MCF 10A (cell line): ENCODE measurements at regions not wholly inside any gene's neighbourhood (a gene's known extent, or its start where the extent isn't known, plus 50 kb on each side); places are given as distances from the start of the nearest gene placed in this dataset.
A peak's percentile ranks its signal among the peaks of the same experiment; 100 is the strongest.

Experiments
- BruUV-seq: library from RNA; stranded (reverse); fragments of 400-500 nt; replicated peaks from 2 replicates; lab custom pipeline; 2021; lab: Mats Ljungman, UMichigan
- CTCF ChIA-PET: fragments of 300-600 bp; sonication (Branson Sonifier 250); formaldehyde crosslinking; extraction: SDS; loops from one replicate; lab custom pipeline; 2021; ENCODE audit warnings: antibody characterized with exemption, inconsistent platforms; lab: Yijun Ruan, JAX
- POLR2A ChIA-PET: fragments of 300-600, 350-650 bp; sonication (Branson Sonifier 250); formaldehyde crosslinking; extraction: SDS; loops from one replicate; lab custom pipeline; 2020; ENCODE audit warnings: antibody characterized with exemption, inconsistent platforms; lab: Yijun Ruan, JAX
- DNase-seq: peaks from one replicate; pipeline ENCODE4 v3.0.0-alpha.2; 2018; ENCODE audit not compliant: unreplicated experiment
- H3K27ac Mint-ChIP-seq: one replicate; pipeline ENCODE4 v1.8.0; 2022; ENCODE audit warnings: mild to moderate bottlenecking, low read depth, mixed read lengths; ENCODE audit not compliant: unreplicated experiment
- H3K27me3 Mint-ChIP-seq: one replicate; pipeline ENCODE4 v1.8.0; 2022; ENCODE audit warnings: mixed read lengths; ENCODE audit not compliant: insufficient read depth, unreplicated experiment
- H3K36me3 Mint-ChIP-seq: one replicate; pipeline ENCODE4 v1.8.0; 2022; ENCODE audit warnings: mild to moderate bottlenecking, moderate library complexity, mixed read lengths; ENCODE audit not compliant: insufficient read depth, unreplicated experiment
- H3K4me1 Mint-ChIP-seq: one replicate; pipeline ENCODE4 v1.8.0; 2022; ENCODE audit warnings: mixed read lengths; ENCODE audit not compliant: insufficient read depth, unreplicated experiment
- H3K4me3 Mint-ChIP-seq: one replicate; pipeline ENCODE4 v1.8.0; 2022; ENCODE audit warnings: mild to moderate bottlenecking, moderate library complexity, mixed read lengths; ENCODE audit not compliant: unreplicated experiment
- H3K9me3 Mint-ChIP-seq: one replicate; pipeline ENCODE4 v1.8.0; 2022; ENCODE audit warnings: mixed read lengths; ENCODE audit not compliant: unreplicated experiment
- CTCF ChIP-seq: fragments of 200-600 bp; IDR thresholded peaks from one replicate; pipeline ENCODE4 v1.8.0; 2022; ENCODE audit warnings: antibody characterized with exemption, mild to moderate bottlenecking; ENCODE audit not compliant: unreplicated experiment
- intact Hi-C: fragments of 100-400 bp; cut with micrococcal nuclease; formaldehyde crosslinking; loops from 2 replicates; pipeline ENCODE4 v1.14.1; 2022

GRCh38 chr9:86722706-86723075, 224.6 kb downstream of the GAS1 start:
- TF ChIP-seq CTCF: no peak
- no peak for DNase-seq
- CTCF ChIA-PET: interaction anchor here (0.8 kb wide), 1 partner anchor 12 kb away, joined by 3 read pairs; no protein-coding TSS in a partner anchor
- no peak overlapping the region for H3K4me3 Mint-ChIP-seq
- POLR2A ChIA-PET: interaction anchor here (2.3 kb wide), 1 partner anchor 9 kb away, joined by 7 read pairs; no protein-coding TSS in a partner anchor
- no peaks in the 10 kb centered on the region for H3K27me3 Mint-ChIP-seq
- intact Hi-C loops: no loop called here
- peaks cover 11% of the 10 kb centered on the region for H3K4me1 Mint-ChIP-seq
- no peaks in the 10 kb centered on the region for H3K36me3 Mint-ChIP-seq
- H3K9me3 Mint-ChIP-seq: no peaks in the 10 kb centered on the region
- BruUV-seq: no TSS peak
- peak overlapping the region; percentile 63 for H3K27ac Mint-ChIP-seq

- no peaks in the 10 kb centered on the region for H3K27me3 Mint-ChIP-seq
- no peaks in the 10 kb centered on the region for H3K9me3 Mint-ChIP-seq
- TF ChIP-seq CTCF: no peak
- DNase-seq: peak; percentile 77
- no TSS peak for BruUV-seq
- H3K36me3 Mint-ChIP-seq: no peaks in the 10 kb centered on the region
- peak overlapping the region; percentile 63 for H3K27ac Mint-ChIP-seq
- H3K4me1 Mint-ChIP-seq: peaks cover 11% of the 10 kb centered on the region
- intact Hi-C loops: no loop called here
- no peak overlapping the region for H3K4me3 Mint-ChIP-seq
- ChIA-PET POLR2A (interaction anchor here (0.6 to 2.3 kb wide), 3 partner anchors 9 to 601 kb away, joined by 3 to 7 read pairs (median 4); no protein-coding TSS in a partner anchor), CTCF (no interaction called here)
Measured at GRCh38 chr9:86721843-86722705, 225.2 kb downstream of the GAS1 start.

GRCh38 chr9:86721226-86721781, 226.0 kb downstream of the GAS1 start:
- POLR2A ChIA-PET: interaction anchor here (0.6 to 2.3 kb wide), 3 partner anchors 10 to 602 kb away, joined by 3 to 7 read pairs (median 4); no protein-coding TSS in a partner anchor
- CTCF ChIA-PET: interaction anchor here (0.6 kb wide), 1 partner anchor 54 kb away, joined by 4 read pairs; no protein-coding TSS in a partner anchor
- no TSS peak for BruUV-seq
- H3K36me3 Mint-ChIP-seq: no peaks in the 10 kb centered on the region
- H3K27me3 Mint-ChIP-seq: no peaks in the 10 kb centered on the region
- peak; percentile 51 for DNase-seq
- H3K4me1 Mint-ChIP-seq: peaks cover 11% of the 10 kb centered on the region
- H3K9me3 Mint-ChIP-seq: no peaks in the 10 kb centered on the region
- TF ChIP-seq CTCF: no peak
- H3K27ac Mint-ChIP-seq: no peak overlapping the region
- H3K4me3 Mint-ChIP-seq: no peak overlapping the region
- intact Hi-C loops: no loop called here

GRCh38 chr9:86720639-86721225, 226.6 kb downstream of the GAS1 start:
- no peak overlapping the region for H3K27ac Mint-ChIP-seq
- H3K36me3 Mint-ChIP-seq: no peaks in the 10 kb centered on the region
- no peak for DNase-seq
- intact Hi-C loops: no loop called here
- H3K4me1 Mint-ChIP-seq: peaks cover 11% of the 10 kb centered on the region
- H3K27me3 Mint-ChIP-seq: no peaks in the 10 kb centered on the region
- ChIA-PET POLR2A (interaction anchor here (1.3 kb wide), 1 partner anchor 24 kb away, joined by 4 read pairs; no protein-coding TSS in a partner anchor), CTCF (interaction anchor here (0.6 kb wide), 1 partner anchor 53 kb away, joined by 4 read pairs; no protein-coding TSS in a partner anchor)
- no peak for TF ChIP-seq CTCF
- H3K4me3 Mint-ChIP-seq: no peak overlapping the region
- no peaks in the 10 kb centered on the region for H3K9me3 Mint-ChIP-seq
- BruUV-seq: no TSS peak
